Vagina (tissue), 2 donors: ENCODE measurements at regions not wholly inside any gene's neighbourhood (a gene's known extent, or its start where the extent isn't known, plus 50 kb on each side); places are given as distances from the start of the nearest gene placed in this dataset.

Source experiments
- POLR2A ChIP-seq, 2 donors: fragments of 450-650 bp; IDR thresholded peaks; one replicate each; pipeline ENCODE4 v1.6.1; 2017; ENCODE audit warnings: antibody characterized with exemption in 2 of 2, mild to moderate bottlenecking in 2 of 2, moderate library complexity in 2 of 2
- POLR2AphosphoS5 ChIP-seq, 2 donors: sonication (generic); formaldehyde crosslinking; IDR thresholded peaks; one replicate each; pipeline ENCODE4 v1.9.0; 2017; ENCODE audit warnings: antibody characterized with exemption in 2 of 2, mild to moderate bottlenecking in 2 of 2, low read depth in 1 of 2; ENCODE audit not compliant: insufficient read depth in 1 of 2
- TF ChIP-seq, protein P1 (sequence below), 3 experiments: fragments of 450-650 bp in 2 of 3; fragments of 200-600 bp in 1 of 3; sonication (generic) in 1 of 3; IDR thresholded peaks; one replicate each; pipeline ENCODE4 v1.5.1; 2017 to 2019; ENCODE audit warnings: antibody characterized with exemption in 3 of 3, mild to moderate bottlenecking in 2 of 3, moderate library complexity in 2 of 3

DNA sequence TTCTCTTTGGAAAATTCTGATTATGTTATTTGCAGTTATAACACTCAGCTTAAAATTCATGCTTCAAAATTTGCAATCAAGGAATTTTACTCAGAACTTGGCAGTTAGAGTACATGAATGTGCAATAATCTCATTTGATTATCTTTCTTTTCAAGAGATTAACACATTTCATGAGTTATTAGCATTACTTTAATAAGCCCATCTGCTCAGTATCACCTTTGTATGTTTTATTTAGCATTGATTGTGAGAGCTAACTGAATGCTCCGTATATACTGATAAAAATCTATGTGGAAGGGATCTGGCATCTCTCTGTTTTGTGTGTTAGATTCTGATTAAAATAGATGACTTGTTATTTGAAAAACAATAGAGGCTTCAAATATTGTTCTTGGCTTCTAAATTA, 55.6 kb upstream of the CPNE8 start:
- TF ChIP-seq, protein P1, sequence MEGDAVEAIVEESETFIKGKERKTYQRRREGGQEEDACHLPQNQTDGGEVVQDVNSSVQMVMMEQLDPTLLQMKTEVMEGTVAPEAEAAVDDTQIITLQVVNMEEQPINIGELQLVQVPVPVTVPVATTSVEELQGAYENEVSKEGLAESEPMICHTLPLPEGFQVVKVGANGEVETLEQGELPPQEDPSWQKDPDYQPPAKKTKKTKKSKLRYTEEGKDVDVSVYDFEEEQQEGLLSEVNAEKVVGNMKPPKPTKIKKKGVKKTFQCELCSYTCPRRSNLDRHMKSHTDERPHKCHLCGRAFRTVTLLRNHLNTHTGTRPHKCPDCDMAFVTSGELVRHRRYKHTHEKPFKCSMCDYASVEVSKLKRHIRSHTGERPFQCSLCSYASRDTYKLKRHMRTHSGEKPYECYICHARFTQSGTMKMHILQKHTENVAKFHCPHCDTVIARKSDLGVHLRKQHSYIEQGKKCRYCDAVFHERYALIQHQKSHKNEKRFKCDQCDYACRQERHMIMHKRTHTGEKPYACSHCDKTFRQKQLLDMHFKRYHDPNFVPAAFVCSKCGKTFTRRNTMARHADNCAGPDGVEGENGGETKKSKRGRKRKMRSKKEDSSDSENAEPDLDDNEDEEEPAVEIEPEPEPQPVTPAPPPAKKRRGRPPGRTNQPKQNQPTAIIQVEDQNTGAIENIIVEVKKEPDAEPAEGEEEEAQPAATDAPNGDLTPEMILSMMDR (IDR thresholded peaks at IDR 0.05), result no peak
- TF ChIP-seq POLR2AphosphoS5 (IDR thresholded peaks at IDR 0.05; ENCODE audit: insufficient read depth in 1 of 2, low read depth in 1 of 2), result no peak
- TF ChIP-seq POLR2A (IDR thresholded peaks at IDR 0.05), result no peak
